Upper lobe of left lung (tissue), 4 donors: ENCODE measurements at regions not wholly inside any gene's neighbourhood (a gene's known extent, or its start where the extent isn't known, plus 50 kb on each side); places are given as distances from the start of the nearest gene placed in this dataset.

ENCODE experiments used
- EP300 ChIP-seq, 4 donors: sonication (generic); formaldehyde crosslinking; IDR thresholded peaks; one replicate each; pipeline ENCODE4 v1.5.1; 2017; ENCODE audit warnings: antibody characterized with exemption in 4 of 4, control low read depth in 2 of 4
- POLR2A ChIP-seq, 4 donors: fragments of 450-650 bp; IDR thresholded peaks; one replicate each; pipeline ENCODE4 v1.5.1; 2016 to 2017; ENCODE audit warnings: antibody characterized with exemption in 4 of 4, mild to moderate bottlenecking in 2 of 4
- POLR2AphosphoS5 ChIP-seq, 2 donors: sonication (generic); formaldehyde crosslinking; IDR thresholded peaks; one replicate each; pipeline ENCODE4 v1.5.1; 2017; ENCODE audit warnings: antibody characterized with exemption in 2 of 2
- TF ChIP-seq, protein P1 (sequence below), 6 experiments: fragments of 450-650 bp in 4 of 6; fragments of 200-600 bp in 2 of 6; sonication (generic) in 2 of 6; IDR thresholded peaks; one replicate each; pipeline ENCODE4 v1.5.1; 2016 to 2019; ENCODE audit warnings: antibody characterized with exemption in 6 of 6

GRCh38 chr3:20935791-20936190, 749.8 kb upstream of the SGO1 start:
- TF ChIP-seq, protein P1, sequence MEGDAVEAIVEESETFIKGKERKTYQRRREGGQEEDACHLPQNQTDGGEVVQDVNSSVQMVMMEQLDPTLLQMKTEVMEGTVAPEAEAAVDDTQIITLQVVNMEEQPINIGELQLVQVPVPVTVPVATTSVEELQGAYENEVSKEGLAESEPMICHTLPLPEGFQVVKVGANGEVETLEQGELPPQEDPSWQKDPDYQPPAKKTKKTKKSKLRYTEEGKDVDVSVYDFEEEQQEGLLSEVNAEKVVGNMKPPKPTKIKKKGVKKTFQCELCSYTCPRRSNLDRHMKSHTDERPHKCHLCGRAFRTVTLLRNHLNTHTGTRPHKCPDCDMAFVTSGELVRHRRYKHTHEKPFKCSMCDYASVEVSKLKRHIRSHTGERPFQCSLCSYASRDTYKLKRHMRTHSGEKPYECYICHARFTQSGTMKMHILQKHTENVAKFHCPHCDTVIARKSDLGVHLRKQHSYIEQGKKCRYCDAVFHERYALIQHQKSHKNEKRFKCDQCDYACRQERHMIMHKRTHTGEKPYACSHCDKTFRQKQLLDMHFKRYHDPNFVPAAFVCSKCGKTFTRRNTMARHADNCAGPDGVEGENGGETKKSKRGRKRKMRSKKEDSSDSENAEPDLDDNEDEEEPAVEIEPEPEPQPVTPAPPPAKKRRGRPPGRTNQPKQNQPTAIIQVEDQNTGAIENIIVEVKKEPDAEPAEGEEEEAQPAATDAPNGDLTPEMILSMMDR (IDR thresholded peaks at IDR 0.05): no peak
- TF ChIP-seq POLR2A (IDR thresholded peaks at IDR 0.05) (no peak), POLR2AphosphoS5 (IDR thresholded peaks at IDR 0.05) (no peak), EP300 (IDR thresholded peaks at IDR 0.05) (no peak)
